A549 (cell line): ENCODE measurements at regions not wholly inside any gene's neighbourhood (a gene's known extent, or its start where the extent isn't known, plus 50 kb on each side); places are given as distances from the start of the nearest gene placed in this dataset.

Experiments
- ATAC-seq, 2 experiments: fragments of 200-7000 bp in 1 of 2; fragments of >200 bp in 1 of 2; cut with Nextera tagmentation in 1 of 2; cut with Tn5 transposase in 1 of 2; 3 replicates each; pipeline versions ENCODE4 v1.8.0 to v1.9.1; 2018 to 2020; ENCODE audit warnings: mild to moderate bottlenecking in 1 of 2, moderate library complexity in 1 of 2
- CTCF ChIA-PET: fragments of 300-600 bp; sonication (Branson Sonifier 250); formaldehyde crosslinking; extraction: SDS; loops from one replicate; lab custom pipeline; 2021; ENCODE audit warnings: antibody characterized with exemption, inconsistent platforms; lab: Yijun Ruan, JAX
- POLR2A ChIA-PET: fragments of 350-600 bp; formaldehyde crosslinking; extraction: SDS; loops from one replicate; lab custom pipeline; 2021; ENCODE audit warnings: antibody characterized with exemption, inconsistent platforms; lab: Yijun Ruan, JAX
- DNase-seq, 2 experiments: peaks; one replicate each; pipeline versions ENCODE4 v3.0.0 to v3.0.0-alpha.2; 2011 to 2016; ENCODE audit warnings: low read depth in 1 of 2, low spot score in 1 of 2
- FAIRE-seq: peaks from 2 replicates; lab custom pipeline; 2011; peaks lifted over from hg19 to GRCh38; lab: Jason Lieb, UNC
- H3K27ac ChIP-seq, 2 experiments: fragments of >200 bp; sonication (Bioruptor Twin); formaldehyde crosslinking; 3 replicates each; pipeline ENCODE4 v1.5.1; 2016 to 2017
- H3K4me1 ChIP-seq: fragments of >200 bp; sonication (Bioruptor Twin); formaldehyde crosslinking; 3 replicates; pipeline ENCODE4 v1.6.1; 2016
- H3K4me2 ChIP-seq: fragments of >200 bp; sonication (Bioruptor Twin); formaldehyde crosslinking; 3 replicates; pipeline ENCODE4 v1.6.1; 2016
- H3K4me3 ChIP-seq: fragments of >200 bp; sonication (Bioruptor Twin); formaldehyde crosslinking; 3 replicates; pipeline ENCODE4 v1.5.1; 2016
- H3K9me3 ChIP-seq: fragments of >200 bp; sonication (Bioruptor Twin); formaldehyde crosslinking; 3 replicates; pipeline ENCODE4 v1.6.1; 2016
- CHD2 ChIP-seq: fragments of 150-350 bp; IDR thresholded peaks from 2 replicates; pipeline ENCODE4 v1.6.1; 2014; ENCODE audit warnings: low read length; ENCODE audit not compliant: partially characterized antibody
- EP300 ChIP-seq, 2 experiments: fragments of >200 bp; sonication (Bioruptor Twin); formaldehyde crosslinking; IDR thresholded peaks; 2 replicates in 1 of 2; 3 replicates in 1 of 2; pipeline ENCODE4 v1.6.1; 2016 to 2017
- FOSL2 ChIP-seq, 2 experiments: fragments of 450-650 bp in 1 of 2; fragments of >200 bp in 1 of 2; sonication (Bioruptor Twin) in 1 of 2; formaldehyde crosslinking; IDR thresholded peaks; 2 replicates each; pipeline versions ENCODE4 v1.5.0 to v1.6.1; 2016 to 2020; ENCODE audit warnings: mild to moderate bottlenecking in 1 of 2, moderate library complexity in 1 of 2
- HOXB13 ChIP-seq: fragments of 250-450 bp; sonication (Bioruptor Pico); IDR thresholded peaks from 2 replicates; pipeline ENCODE4 v1.5.0; 2020; ENCODE audit warnings: low read depth, mild to moderate bottlenecking, moderate library complexity
- JUN ChIP-seq, 2 experiments: fragments of >200 bp; sonication (Bioruptor Twin); formaldehyde crosslinking; IDR thresholded peaks; 2 replicates in 1 of 2; 3 replicates in 1 of 2; pipeline ENCODE4 v1.6.1; 2016 to 2017
- JUNB ChIP-seq: fragments of >200 bp; sonication (Bioruptor Twin); formaldehyde crosslinking; IDR thresholded peaks from 2 replicates; pipeline ENCODE4 v1.6.1; 2016
- MAFK ChIP-seq: fragments of 450-650 bp; IDR thresholded peaks from 2 replicates; pipeline ENCODE4 v1.6.1; 2014; ENCODE audit not compliant: partially characterized antibody
- NFE2L2 ChIP-seq: fragments of 150-350 bp; conservative IDR thresholded peaks from 2 replicates; pipeline ENCODE4 v1.6.1; 2014; ENCODE audit warnings: low read length
- NR3C1 ChIP-seq: fragments of >200 bp; sonication (Bioruptor Twin); formaldehyde crosslinking; IDR thresholded peaks from 3 replicates; pipeline ENCODE4 v1.6.1; 2017
- PHF8 ChIP-seq: fragments of 200-600 bp; sonication (generic); IDR thresholded peaks from 2 replicates; pipeline ENCODE4 v1.6.1; 2016; ENCODE audit warnings: low read depth, mild to moderate bottlenecking, antibody characterized with exemption, moderate library complexity, borderline replicate concordance
- POLR2A ChIP-seq: IDR thresholded peaks from 2 replicates; pipeline ENCODE4 v1.6.1; 2012; ENCODE audit warnings: mild to moderate bottlenecking, low read length
- RCOR1 ChIP-seq: fragments of 150-350 bp; IDR thresholded peaks from 2 replicates; pipeline ENCODE4 v1.6.1; 2014; ENCODE audit warnings: antibody characterized with exemption, low read length, low read depth
- RFX5 ChIP-seq: fragments of 450-650 bp; IDR thresholded peaks from 2 replicates; pipeline ENCODE4 v1.7.1; 2014; ENCODE audit warnings: antibody characterized with exemption, mild to moderate bottlenecking, moderate library complexity
- SMC3 ChIP-seq: fragments of >200 bp; sonication (Bioruptor Twin); formaldehyde crosslinking; IDR thresholded peaks from 3 replicates; pipeline ENCODE4 v1.6.1; 2018; ENCODE audit warnings: inconsistent platforms
- SREBF2 ChIP-seq: fragments of 450-650 bp; IDR thresholded peaks from 2 replicates; pipeline ENCODE4 v1.6.1; 2014; ENCODE audit warnings: mild to moderate bottlenecking, moderate library complexity
- ZC3H11A ChIP-seq: fragments of 450-650 bp; IDR thresholded peaks from 2 replicates; pipeline ENCODE4 v1.6.1; 2014; ENCODE audit warnings: antibody characterized with exemption, mild to moderate bottlenecking
- ZFP36 ChIP-seq: fragments of 450-650 bp; IDR thresholded peaks from 2 replicates; pipeline ENCODE4 v1.6.1; 2014; ENCODE audit warnings: borderline replicate concordance; ENCODE audit not compliant: partially characterized antibody
- ZSCAN20 ChIP-seq: fragments of 250-450 bp; sonication (Bioruptor Pico); IDR thresholded peaks from 2 replicates; pipeline ENCODE4 v1.8.0; 2022; ENCODE audit warnings: mild to moderate bottlenecking, moderate library complexity
- WGBS: methylation state at CpG from one replicate; pipeline ENCODE4 v1.1.6; 2017; ENCODE audit errors: missing lambda C conversion rate; 5-methylcytosine and 5-hydroxymethylcytosine counted together
- TF ChIP-seq, protein P1 (sequence below): IDR thresholded peaks from 2 replicates; pipeline ENCODE4 v1.6.1; 2012
- TF ChIP-seq, protein P2 (sequence below): fragments of 150-350 bp; IDR thresholded peaks from 2 replicates; pipeline ENCODE4 v1.6.1; 2014; ENCODE audit warnings: low read depth, mild to moderate bottlenecking, low read length

DNA sequence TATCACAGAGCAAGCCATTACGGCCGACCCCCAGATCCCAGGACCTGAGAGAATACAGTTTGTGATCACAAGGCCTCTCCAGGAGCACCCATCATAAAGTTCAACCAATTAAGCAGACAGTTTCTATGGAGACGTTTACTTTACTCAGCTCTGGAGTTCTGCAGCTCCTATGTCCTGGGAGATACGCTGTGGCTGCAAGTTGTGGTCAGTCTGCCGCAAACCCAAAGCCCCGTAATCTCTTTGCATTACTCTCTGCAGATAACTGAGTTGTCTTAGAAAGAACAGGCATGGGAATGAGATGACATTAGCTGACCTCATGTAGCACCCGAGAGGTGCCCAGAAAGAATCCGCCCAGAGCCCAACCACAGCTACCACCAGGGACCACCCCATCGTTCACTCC is 305.1 kb downstream of the FGFR2 start:
- Histone ChIP-seq H3K9me3 (no peaks in the 10 kb centered on the region), H3K4me2 (no peak overlapping the region), H3K4me3 (no peak overlapping the region), H3K4me1 (no peaks in the 10 kb centered on the region), H3K27ac (no peak overlapping the region)
- CTCF ChIA-PET: no interaction called here
- FAIRE-seq (no peak), DNase-seq (no peak), ATAC-seq (no peak)
- POLR2A ChIA-PET: no interaction called here
- WGBS: 36% methylated on average over 9 of the region's 9 CpGs
- TF ChIP-seq EP300 (IDR thresholded peaks at IDR 0.05): no peak
- no peak for TF ChIP-seq RCOR1
- TF ChIP-seq POLR2A: no peak
- TF ChIP-seq JUNB: no peak

DNA sequence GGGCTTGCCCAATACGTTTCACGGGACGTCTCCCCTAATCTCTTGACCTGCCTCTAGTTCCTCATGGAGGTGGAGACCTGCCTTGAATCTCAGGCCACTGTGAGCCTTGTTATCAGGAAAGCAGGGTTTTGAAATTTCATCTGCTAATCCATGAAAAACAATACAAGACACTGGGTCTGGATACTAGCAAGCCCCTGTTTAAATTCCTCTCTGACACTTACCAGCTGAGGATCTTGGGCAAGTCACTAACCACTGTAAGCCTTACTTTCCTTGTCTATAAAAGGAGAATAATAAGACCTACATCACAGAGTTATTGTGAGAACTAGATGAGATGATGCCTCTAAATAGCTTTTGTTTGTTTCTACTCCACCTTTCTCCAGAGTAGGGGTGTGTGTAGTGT is 303.6 kb downstream of the FGFR2 start:
- H3K4me1 ChIP-seq: no peaks in the 10 kb centered on the region
- no peak overlapping the region for H3K4me2 ChIP-seq
- 3% methylated on average over 3 of the region's 3 CpGs for WGBS
- no peak for DNase-seq
- H3K4me3 ChIP-seq: no peak overlapping the region
- ATAC-seq: no peak
- FAIRE-seq: no peak
- no peak overlapping the region for H3K27ac ChIP-seq
- TF ChIP-seq ZC3H11A: no peak
- TF ChIP-seq, protein P1, sequence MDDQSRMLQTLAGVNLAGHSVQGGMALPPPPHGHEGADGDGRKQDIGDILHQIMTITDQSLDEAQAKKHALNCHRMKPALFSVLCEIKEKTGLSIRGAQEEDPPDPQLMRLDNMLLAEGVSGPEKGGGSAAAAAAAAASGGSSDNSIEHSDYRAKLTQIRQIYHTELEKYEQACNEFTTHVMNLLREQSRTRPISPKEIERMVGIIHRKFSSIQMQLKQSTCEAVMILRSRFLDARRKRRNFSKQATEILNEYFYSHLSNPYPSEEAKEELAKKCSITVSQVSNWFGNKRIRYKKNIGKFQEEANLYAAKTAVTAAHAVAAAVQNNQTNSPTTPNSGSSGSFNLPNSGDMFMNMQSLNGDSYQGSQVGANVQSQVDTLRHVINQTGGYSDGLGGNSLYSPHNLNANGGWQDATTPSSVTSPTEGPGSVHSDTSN: no peak
- ChIA-PET CTCF (interaction anchor here (1.2 kb wide), 1 partner anchor 13 kb away, joined by 5 read pairs; no protein-coding TSS in a partner anchor), POLR2A (no interaction called here)
- no peaks in the 10 kb centered on the region for H3K9me3 ChIP-seq

DNA sequence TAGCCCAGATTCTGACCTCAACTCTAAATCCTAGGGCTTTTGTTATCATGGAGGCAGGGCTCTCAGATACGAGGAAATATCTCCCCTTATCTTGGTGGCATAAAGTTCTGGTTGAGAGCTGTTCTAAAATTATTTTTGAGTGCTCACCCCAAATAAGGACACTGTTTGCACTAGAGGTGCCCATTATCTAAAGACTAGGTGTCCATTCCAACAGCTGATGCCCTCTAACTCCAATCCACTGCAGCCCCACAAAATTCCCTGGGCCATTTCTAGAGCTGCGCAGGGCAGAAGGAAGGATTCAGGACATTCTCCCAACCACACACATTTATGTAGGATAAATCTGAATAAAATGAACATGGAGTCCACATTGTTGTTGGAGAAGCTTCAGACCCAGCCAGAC is 301.9 kb downstream of the FGFR2 start:
- Histone ChIP-seq H3K9me3 (no peaks in the 10 kb centered on the region), H3K4me3 (no peak overlapping the region), H3K4me2 (no peak overlapping the region), H3K27ac (no peak overlapping the region), H3K4me1 (no peaks in the 10 kb centered on the region)
- DNase-seq (no peak), ATAC-seq (no peak), FAIRE-seq (no peak)
- TF ChIP-seq SREBF2: no peak
- TF ChIP-seq NFE2L2: no peak
- TF ChIP-seq EP300 (IDR thresholded peaks at IDR 0.05): no peak
- TF ChIP-seq RFX5: no peak
- no peak for TF ChIP-seq SMC3
- TF ChIP-seq NR3C1: no peak
- CTCF ChIA-PET: interaction anchor here (1.0 kb wide), 1 partner anchor 437 kb away, joined by 3 read pairs; no protein-coding TSS in a partner anchor
- POLR2A ChIA-PET: no interaction called here
- WGBS: 14% methylated on average over 2 of the region's 2 CpGs

DNA sequence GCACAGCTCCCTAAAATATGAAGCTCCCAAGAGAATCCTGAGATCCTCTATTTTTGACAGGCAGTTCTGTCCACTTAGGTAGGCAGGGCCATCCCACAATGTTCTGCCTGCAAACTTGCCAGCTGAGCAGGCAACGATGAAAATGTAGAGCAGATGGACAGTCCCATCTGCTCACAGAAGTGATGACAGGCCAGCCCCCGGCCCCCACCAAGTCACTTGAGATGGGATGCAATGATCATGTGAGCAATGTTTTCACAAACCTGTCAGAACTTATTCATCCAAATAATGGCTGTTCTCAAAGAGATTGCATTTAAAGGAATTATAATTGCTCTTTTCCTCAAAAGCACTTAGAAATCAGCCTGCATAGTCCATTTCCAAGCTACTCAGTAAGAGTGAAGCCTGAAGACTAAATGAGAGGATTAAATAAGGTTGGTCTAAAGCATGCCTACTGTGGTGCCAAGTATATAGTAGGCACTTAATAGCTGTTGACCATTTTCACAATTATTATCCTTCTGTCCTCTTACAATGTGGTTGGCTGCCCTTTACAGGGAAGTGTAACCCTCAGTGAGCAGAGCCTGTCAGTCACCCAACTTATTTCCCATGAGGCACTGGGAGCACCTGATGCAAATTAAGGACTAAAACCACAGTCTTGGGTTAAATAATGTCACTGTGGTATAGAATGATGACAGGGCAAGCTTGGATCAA is 301.2 kb downstream of the FGFR2 start:
- no peaks in the 10 kb centered on the region for H3K4me1 ChIP-seq
- H3K9me3 ChIP-seq: no peaks in the 10 kb centered on the region
- no peak overlapping the region for H3K4me2 ChIP-seq
- H3K4me3 ChIP-seq: no peak overlapping the region
- ATAC-seq (no peak), DNase-seq (no peak), FAIRE-seq (no peak)
- CTCF ChIA-PET: no interaction called here
- H3K27ac ChIP-seq: no peak overlapping the region
- POLR2A ChIA-PET: no interaction called here
- 4% methylated on average over 2 of the region's 2 CpGs for WGBS
- no peak for TF ChIP-seq JUNB
- no peak for TF ChIP-seq EP300 (IDR thresholded peaks at IDR 0.05)
- TF ChIP-seq PHF8: no peak
- TF ChIP-seq FOSL2 (IDR thresholded peaks at IDR 0.05): no peak
- no peak for TF ChIP-seq FOSL2 (CRISPR knock-in tag; IDR thresholded peaks at IDR 0.05)
- no peak for TF ChIP-seq HOXB13
- no peak for TF ChIP-seq SREBF2
- TF ChIP-seq CHD2: no peak

DNA sequence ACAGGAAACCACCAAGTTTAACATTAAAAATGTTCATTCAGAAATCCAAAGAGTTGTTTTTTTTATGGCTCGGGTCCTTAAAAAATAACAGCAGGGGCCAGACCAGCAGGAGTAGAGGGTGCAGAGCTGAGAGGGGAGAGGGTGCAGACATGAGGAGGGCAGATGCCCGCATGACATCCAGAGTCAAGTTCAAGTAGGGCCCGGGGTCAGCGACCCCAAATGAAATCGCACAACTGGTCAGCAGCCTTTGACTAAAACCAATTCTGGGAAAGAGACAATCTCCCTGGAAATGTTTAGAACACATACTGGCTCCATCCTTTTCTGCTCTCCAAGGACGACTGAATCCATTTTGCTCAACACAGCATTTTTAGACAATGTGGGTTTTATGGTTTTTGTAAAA is 297.5 kb downstream of the FGFR2 start:
- H3K4me1 ChIP-seq: no peaks in the 10 kb centered on the region
- ATAC-seq: no peak
- H3K27ac ChIP-seq: no peak overlapping the region
- no peak for DNase-seq
- POLR2A ChIA-PET: no interaction called here
- 35% methylated on average over 6 of the region's 6 CpGs for WGBS
- no peaks in the 10 kb centered on the region for H3K9me3 ChIP-seq
- H3K4me3 ChIP-seq: no peak overlapping the region
- H3K4me2 ChIP-seq: no peak overlapping the region
- TF ChIP-seq JUN (IDR thresholded peaks at IDR 0.05) (no peak), ZFP36 (no peak), FOSL2 (IDR thresholded peaks at IDR 0.05) (no peak), FOSL2 (CRISPR knock-in tag; IDR thresholded peaks at IDR 0.05) (no peak), ZSCAN20 (CRISPR knock-in tag) (no peak), RFX5 (no peak), RCOR1 (no peak), NR3C1 (no peak), HOXB13 (no peak), MAFK (no peak)
- TF ChIP-seq, protein P2, sequence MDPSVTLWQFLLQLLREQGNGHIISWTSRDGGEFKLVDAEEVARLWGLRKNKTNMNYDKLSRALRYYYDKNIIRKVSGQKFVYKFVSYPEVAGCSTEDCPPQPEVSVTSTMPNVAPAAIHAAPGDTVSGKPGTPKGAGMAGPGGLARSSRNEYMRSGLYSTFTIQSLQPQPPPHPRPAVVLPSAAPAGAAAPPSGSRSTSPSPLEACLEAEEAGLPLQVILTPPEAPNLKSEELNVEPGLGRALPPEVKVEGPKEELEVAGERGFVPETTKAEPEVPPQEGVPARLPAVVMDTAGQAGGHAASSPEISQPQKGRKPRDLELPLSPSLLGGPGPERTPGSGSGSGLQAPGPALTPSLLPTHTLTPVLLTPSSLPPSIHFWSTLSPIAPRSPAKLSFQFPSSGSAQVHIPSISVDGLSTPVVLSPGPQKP: no peak
- TF ChIP-seq, all 56 proteins: peak for 0
- CTCF ChIA-PET: no interaction called here
- FAIRE-seq: no peak
